Midbrain (tissue), 1 donor: ENCODE measurements at regions not wholly inside any gene's neighbourhood (a gene's known extent, or its start where the extent isn't known, plus 50 kb on each side); places are given as distances from the start of the nearest gene placed in this dataset.

Experiments used
- DNase-seq: peaks from one replicate; lab custom pipeline; 2025; lab: John Stamatoyannopoulos, UW

GRCh38 chrX:63884821-63885790 is 100.1 kb upstream of the ARHGEF9 start:
- DNase-seq = no peak

GRCh38 chrX:63869506-63869905 is 84.5 kb upstream of the ARHGEF9 start:
- no peak for DNase-seq

DNA sequence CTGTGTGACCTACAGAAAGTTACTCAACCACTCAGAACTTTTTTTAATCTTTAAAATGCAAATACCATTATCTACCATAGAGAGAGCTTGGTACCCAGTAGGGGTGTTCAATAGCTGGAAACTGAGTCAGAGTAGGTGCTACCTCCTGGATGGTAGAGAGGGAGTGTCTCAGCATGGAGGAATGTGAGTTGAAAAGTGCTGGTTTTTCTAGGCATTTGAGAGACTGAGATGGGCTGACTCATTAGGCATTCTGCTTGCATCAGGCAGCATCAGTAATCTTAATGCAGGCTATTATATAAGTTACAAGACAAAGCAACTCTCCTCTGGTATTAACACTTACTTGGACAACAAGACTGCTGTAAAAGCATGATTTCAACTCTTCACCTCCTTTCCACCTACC is 70.9 kb upstream of the ARHGEF9 start:
- DNase-seq = no peak

- DNase-seq = no peak
Measured at GRCh38 chrX:63835361-63835760, 50.3 kb upstream of the ARHGEF9 start.
